Left ventricle myocardium inferior (tissue), 1 donor: ENCODE measurements at regions not wholly inside any gene's neighbourhood (a gene's known extent, or its start where the extent isn't known, plus 50 kb on each side); places are given as distances from the start of the nearest gene placed in this dataset.
A peak's percentile ranks its signal among the peaks of the same experiment; 100 is the strongest.

ENCODE experiments used
- DNase-seq: peaks from one replicate; pipeline ENCODE4 v3.0.0-alpha.2; 2020
- H3K27ac ChIP-seq: fragments of 200-600 bp; replicated peaks from 2 replicates; pipeline ENCODE4 v1.8.0; 2021
- H3K27me3 ChIP-seq: fragments of 200-600 bp; 2 replicates; pipeline ENCODE4 v1.8.0; 2021; ENCODE audit warnings: low read depth
- H3K36me3 ChIP-seq: fragments of 200-600 bp; 2 replicates; pipeline ENCODE4 v1.8.0; 2021
- H3K4me1 ChIP-seq: fragments of 200-600 bp; 2 replicates; pipeline ENCODE4 v1.8.0; 2021
- H3K4me3 ChIP-seq: fragments of 200-600 bp; 2 replicates; pipeline ENCODE4 v1.8.0; 2021; ENCODE audit warnings: mild to moderate bottlenecking, moderate library complexity
- H3K9me3 ChIP-seq: fragments of 200-600 bp; replicated peaks from 2 replicates; pipeline ENCODE4 v1.8.0; 2021
- intact Hi-C: fragments of 100-400 bp; cut with micrococcal nuclease; formaldehyde crosslinking; loops from one replicate; pipeline ENCODE4 v1.11.0; 2022
- TF ChIP-seq, protein P1 (sequence below): fragments of 200-600 bp; IDR thresholded peaks from 2 replicates; pipeline ENCODE4 v1.8.0; 2021; ENCODE audit warnings: antibody characterized with exemption, mild to moderate bottlenecking, borderline replicate concordance
- donor health status: DM: no; HTN: yes; CAD: no; lungs with severe emphysema.

- Histone ChIP-seq H3K4me1 (peaks cover 17% of the 10 kb centered on the region), H3K27me3 (no peaks in the 10 kb centered on the region), H3K9me3 (no peaks in the 10 kb centered on the region), H3K36me3 (no peaks in the 10 kb centered on the region), H3K27ac (no peak overlapping the region), H3K4me3 (no peak overlapping the region)
- intact Hi-C loops = no loop called here
- TF ChIP-seq, protein P1, sequence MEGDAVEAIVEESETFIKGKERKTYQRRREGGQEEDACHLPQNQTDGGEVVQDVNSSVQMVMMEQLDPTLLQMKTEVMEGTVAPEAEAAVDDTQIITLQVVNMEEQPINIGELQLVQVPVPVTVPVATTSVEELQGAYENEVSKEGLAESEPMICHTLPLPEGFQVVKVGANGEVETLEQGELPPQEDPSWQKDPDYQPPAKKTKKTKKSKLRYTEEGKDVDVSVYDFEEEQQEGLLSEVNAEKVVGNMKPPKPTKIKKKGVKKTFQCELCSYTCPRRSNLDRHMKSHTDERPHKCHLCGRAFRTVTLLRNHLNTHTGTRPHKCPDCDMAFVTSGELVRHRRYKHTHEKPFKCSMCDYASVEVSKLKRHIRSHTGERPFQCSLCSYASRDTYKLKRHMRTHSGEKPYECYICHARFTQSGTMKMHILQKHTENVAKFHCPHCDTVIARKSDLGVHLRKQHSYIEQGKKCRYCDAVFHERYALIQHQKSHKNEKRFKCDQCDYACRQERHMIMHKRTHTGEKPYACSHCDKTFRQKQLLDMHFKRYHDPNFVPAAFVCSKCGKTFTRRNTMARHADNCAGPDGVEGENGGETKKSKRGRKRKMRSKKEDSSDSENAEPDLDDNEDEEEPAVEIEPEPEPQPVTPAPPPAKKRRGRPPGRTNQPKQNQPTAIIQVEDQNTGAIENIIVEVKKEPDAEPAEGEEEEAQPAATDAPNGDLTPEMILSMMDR = no peak
- DNase-seq = no peak
These were observed 131.7 kb upstream of the MYO10 start for GRCh38 chr5:17067657-17068392.

- Histone ChIP-seq H3K4me1 (peaks cover 23% of the 10 kb centered on the region), H3K27ac (peak overlapping the region; percentile 61), H3K4me3 (no peak overlapping the region), H3K27me3 (no peaks in the 10 kb centered on the region), H3K36me3 (no peaks in the 10 kb centered on the region), H3K9me3 (no peaks in the 10 kb centered on the region)
- DNase-seq = no peak
- TF ChIP-seq, protein P1 = no peak
- intact Hi-C loops = no loop called here
These were observed 134.0 kb upstream of the MYO10 start for GRCh38 chr5:17069995-17070511.

DNA sequence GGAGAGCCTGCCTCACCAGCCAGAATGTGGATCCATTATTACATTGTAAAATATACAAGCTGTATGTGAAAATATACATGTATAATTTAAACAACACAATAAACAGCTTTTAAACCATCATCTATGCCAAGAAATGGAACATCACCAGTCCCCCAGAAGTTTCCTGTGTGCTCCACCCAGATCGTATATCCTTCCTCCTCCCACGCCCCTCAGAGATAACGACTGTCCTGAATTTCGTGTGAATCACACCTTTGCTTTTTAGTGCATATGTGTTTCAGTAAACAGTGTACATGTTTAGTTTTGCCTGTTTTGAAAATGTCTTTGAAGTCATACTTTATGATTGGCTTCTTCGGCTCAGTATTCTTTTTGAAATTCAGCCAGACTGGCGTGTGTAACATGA lies 134.6 kb upstream of the MYO10 start:
- Histone ChIP-seq H3K36me3 (no peaks in the 10 kb centered on the region), H3K9me3 (no peaks in the 10 kb centered on the region), H3K27ac (peak overlapping the region; percentile 61), H3K4me1 (peaks cover 27% of the 10 kb centered on the region), H3K27me3 (no peaks in the 10 kb centered on the region), H3K4me3 (no peak overlapping the region)
- DNase-seq = no peak
- TF ChIP-seq, protein P1 = no peak
- intact Hi-C loops = no loop called here

DNA sequence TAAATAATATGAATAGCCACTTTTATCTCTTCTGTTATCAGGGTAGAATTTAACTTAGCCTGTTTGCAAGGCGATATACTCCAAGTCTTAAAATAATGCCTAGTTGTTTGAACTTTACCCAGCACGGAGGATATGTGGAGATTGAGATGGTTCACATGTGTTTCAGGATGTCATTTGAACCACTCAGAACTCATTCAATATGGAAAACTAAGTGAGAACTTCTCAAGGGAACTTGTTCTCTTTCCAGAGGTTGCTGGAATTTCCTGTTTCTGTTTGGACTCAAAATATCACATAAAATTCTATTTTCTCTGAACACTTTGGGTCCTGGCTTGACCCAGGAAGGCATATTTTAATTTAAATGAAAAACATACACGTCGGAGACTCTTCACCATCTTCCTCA lies 139.1 kb upstream of the MYO10 start:
- Histone ChIP-seq H3K27ac (peak overlapping the region; percentile 13), H3K36me3 (no peaks in the 10 kb centered on the region), H3K27me3 (no peaks in the 10 kb centered on the region), H3K9me3 (no peaks in the 10 kb centered on the region), H3K4me1 (peaks cover 41% of the 10 kb centered on the region), H3K4me3 (no peak overlapping the region)
- no peak for DNase-seq
- intact Hi-C loops = no loop called here
- TF ChIP-seq, protein P1 = no peak

DNA sequence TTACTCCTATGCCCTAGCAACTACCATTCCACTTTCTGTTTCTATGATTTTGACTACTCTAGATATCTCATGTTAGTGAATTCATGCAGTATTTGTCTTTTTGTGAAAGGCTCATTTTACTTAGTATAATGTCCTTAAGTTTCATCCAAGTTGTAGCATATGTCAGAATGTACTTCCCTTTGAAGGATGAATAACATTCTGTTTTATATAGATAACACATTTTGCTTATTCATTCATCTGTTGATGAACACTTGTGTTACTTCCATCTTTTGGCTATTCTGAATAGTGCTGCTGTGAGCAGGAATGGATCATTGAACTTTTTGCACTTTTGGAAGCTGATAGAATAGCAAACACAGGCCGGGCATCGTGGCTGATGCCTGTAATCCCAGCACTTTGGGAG lies 140.2 kb upstream of the MYO10 start:
- H3K9me3 ChIP-seq = no peaks in the 10 kb centered on the region
- DNase-seq = no peak
- peaks cover 35% of the 10 kb centered on the region for H3K4me1 ChIP-seq
- no peaks in the 10 kb centered on the region for H3K27me3 ChIP-seq
- no peak overlapping the region for H3K4me3 ChIP-seq
- TF ChIP-seq, protein P1 = no peak
- no peak overlapping the region for H3K27ac ChIP-seq
- intact Hi-C loops = no loop called here
- no peaks in the 10 kb centered on the region for H3K36me3 ChIP-seq
